SKM-1 (cell line): ENCODE measurements at regions not wholly inside any gene's neighbourhood (a gene's known extent, or its start where the extent isn't known, plus 50 kb on each side); places are given as distances from the start of the nearest gene placed in this dataset.

ENCODE experiments used
- DNase-seq: peaks from one replicate; lab custom pipeline; 2025; ENCODE audit not compliant: unreplicated experiment; lab: John Stamatoyannopoulos, UW

DNA sequence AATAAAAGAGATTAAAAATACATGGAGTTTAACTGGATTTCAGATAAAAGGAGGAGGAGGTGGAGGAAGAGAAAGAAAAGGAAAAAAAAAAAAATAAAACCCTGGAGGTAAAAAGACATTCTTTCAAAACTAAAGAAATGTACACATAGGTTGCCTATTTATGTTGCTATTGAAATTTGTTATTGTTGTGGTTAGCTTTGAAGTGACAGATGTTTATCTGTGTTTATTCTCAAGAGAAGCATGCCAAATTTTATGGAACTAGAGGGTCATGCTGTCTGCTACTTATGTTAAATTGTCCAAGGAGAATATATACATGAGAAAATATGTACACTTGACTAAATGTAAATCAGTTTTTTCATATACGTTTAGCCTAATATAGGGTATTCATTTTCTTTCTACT lies 653.2 kb downstream of the DCDC2C start:
- no peak for DNase-seq

DNA sequence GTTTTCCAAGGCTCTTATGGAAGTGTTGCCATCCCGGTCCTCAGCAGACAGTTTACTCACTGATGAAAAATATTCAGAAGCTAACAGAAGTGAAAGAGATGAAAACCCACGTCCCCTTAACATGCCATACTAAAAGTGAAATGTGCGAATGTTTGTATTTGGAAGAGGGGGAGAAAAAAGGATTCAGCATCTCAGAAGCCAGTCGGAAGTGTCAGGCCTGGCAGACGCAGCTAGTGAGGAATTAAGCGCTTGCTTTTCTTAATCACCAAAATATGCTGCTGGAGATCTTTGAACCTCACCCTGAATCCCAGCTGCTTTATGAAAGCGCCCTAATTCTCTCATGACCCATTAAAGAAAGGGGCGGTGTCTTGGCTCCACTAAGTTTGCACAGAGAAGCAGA lies 653.7 kb downstream of the DCDC2C start:
- no peak for DNase-seq

GRCh38 chr2:4358837-4359236 lies 655.5 kb downstream of the DCDC2C start:
- no peak for DNase-seq

- DNase-seq, result no peak
Observed at GRCh38 chr2:4368907-4369306, 665.5 kb downstream of the DCDC2C start.

DNA sequence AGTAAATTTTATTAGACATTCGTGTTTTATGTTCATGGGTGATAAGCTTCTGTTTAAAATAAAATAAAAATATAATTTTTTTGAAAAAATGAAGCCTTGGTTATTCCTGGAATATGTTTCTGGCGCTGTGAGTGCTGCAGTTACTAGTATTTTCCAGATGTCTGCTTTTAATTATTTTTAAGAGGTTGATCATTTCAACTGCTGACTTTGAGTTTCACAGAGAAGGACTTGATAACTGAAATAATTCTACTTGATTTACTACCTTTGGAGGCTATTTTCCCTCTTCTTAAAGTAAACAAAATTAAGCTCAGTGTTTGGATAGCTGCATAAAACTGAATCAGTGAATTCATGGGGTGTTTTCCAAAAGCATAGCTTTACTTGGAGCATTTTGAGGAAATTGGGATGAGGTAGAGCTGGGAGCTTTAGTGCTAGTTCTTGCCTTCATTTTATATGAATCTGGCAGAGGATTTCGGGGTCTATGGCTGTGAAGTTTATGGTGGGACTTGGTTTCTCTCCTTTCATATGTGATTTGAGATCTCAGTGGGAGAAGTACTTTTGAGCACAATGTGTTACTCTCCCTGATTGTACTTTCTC lies 666.5 kb downstream of the DCDC2C start:
- no peak for DNase-seq

DNA sequence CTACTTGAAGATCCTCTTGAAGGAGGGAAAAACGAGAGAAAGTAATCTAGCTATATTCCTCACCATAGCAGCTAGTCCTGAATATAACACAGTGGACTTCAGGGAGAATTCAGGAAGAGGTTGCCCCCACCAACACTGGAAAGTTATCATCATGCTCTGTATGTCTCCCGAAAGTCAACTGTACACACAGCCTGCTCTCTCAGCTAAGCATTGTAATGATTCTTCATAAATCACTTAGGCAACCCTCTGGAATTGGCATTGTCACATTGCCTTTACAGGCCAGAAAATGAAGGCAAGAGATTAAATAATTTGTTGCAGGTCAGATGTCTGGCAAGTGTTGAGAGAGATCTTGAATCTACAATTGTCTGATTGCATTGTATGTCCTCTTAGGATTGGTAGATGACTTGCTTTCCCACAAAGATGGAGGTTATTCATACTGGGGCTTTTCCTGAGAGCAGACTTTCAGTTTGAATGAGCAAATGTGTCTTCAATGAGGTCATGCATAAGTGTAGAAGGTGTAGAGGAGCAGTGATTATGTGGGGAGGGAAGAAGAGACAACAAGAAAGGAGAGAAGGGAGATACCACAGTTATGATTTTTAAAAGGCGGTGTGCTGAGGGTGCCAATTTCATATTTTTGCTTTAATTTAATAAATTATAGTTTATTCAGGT lies 667.2 kb downstream of the DCDC2C start:
- no peak for DNase-seq

DNA sequence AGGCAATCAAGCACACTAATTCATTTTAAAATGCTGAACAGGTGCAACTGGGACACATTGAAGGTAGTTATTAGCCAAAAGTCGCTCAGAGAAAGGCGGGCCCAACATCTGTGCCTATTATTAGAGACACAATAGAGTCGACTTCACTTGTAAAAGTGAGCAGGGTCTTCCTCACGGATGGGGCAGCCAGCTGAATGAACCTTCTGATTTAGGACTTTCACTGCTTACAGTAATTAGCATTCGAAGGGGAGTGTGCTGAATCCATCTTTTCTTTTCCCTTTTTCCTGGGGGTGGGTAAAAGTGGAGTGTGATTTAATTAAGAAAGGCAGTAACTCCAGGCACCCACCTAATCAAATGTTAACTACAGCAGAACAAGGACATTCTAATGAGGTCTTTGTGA lies 677.7 kb downstream of the DCDC2C start:
- DNase-seq, result no peak

GRCh38 chr2:4381773-4382172 lies 678.4 kb downstream of the DCDC2C start:
- no peak for DNase-seq

GRCh38 chr2:4391013-4391412 lies 687.6 kb downstream of the DCDC2C start:
- DNase-seq, result no peak

DNA sequence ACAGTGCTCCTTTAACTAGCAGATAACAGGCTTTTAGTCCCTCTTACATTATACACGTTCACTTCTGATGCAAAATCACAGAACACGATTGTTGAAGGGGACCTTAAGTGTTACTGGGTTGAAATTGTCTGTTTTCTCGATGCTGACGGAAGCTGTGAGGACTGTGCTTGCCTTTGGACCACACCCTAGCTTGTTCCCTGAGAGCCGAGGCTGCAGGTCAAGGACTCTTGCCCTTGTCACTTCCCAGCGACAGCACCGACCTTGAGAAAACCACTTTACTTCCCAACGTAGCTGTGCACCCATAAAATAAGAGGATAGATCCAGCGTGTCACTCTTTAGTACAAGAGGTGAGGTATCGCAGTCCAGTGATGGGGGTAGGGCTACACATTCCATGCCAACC lies 701.0 kb downstream of the DCDC2C start:
- DNase-seq, result no peak

DNA sequence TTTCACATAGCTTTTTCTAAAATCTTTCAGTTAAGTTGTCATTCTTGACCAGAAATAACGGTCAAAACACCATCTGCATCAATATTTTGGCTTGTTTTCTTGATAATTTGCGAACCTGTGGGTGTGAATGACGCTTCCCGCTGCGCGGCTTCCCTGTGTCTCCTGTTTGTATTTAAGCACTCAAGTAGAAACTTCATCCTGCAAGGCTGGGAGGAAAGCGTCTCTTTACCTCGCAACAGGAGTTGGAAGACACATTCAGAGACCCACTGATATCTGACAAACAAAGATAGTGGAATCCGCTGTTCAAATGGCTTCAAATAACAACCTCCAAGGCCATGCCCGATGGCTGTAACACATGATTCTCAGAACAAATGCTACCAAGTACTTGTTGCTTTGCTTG lies 704.9 kb downstream of the DCDC2C start:
- DNase-seq, result no peak

DNA sequence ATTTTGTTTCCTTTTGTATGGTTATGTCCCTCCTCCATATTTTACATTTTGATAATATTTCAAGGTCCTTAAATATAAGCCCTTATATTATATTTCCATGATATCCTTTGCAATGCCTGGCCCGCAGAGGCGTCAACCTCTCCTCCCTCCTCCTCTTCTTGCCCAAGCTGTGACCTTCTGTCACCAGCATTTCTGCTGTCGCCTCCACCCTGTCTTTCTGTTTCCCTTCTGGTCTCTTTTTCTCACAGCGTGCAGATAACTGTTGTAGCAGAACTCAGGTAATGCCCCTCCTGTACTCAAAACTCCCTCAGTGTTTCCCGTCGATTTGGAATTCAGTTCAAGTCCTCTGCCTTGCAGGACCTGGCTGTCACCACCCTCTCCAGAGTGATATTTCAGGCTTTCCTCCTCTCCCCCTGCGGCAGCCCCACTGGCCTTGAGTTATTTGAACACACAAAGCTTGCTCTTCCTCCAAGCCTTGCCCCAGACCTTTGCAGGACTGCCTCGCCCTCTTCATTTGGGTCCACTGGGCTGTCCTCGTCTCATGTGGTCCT lies 709.3 kb downstream of the DCDC2C start:
- DNase-seq, result no peak

GRCh38 chr2:4415171-4415570 lies 711.8 kb downstream of the DCDC2C start:
- no peak for DNase-seq

- DNase-seq, result no peak
Observed at GRCh38 chr2:4415810-4416413, 712.5 kb downstream of the DCDC2C start.

DNA sequence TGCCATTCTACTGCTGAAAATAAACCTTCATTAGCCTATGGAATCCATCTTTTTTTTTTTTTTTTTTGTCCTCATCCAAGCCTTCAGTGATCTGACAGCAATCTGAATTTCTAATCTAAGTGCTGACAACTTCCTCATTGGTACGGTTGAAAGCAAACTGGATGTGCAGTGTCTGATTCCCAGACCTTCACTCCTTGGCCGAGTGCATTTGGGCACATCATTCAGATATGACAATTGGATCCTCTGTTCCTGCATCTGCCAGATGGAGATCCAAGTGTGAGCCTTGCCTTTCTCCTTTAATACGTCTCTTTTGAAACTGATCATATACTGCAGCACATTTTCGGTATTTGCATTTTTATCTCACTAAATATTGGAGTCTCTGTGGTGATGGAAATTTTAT lies 713.1 kb downstream of the DCDC2C start:
- no peak for DNase-seq

DNA sequence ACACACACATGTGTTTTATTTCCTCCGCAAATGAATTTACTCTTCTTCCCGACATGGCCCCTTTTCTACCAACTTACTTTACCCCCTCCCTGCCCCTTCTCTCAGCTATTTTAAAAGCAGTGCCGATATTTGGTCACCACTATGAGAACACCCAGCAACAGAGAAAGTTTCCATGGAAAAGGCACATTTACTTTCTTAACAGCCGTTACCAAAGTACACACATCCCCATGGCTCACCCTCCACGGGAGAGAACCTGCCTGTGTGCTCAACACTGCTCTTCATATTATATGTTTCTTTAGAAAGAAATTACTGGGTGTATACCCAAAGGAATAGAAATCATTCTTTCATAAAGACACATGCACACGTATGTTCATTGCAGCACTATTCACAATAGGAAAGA lies 714.4 kb downstream of the DCDC2C start:
- DNase-seq, result no peak

DNA sequence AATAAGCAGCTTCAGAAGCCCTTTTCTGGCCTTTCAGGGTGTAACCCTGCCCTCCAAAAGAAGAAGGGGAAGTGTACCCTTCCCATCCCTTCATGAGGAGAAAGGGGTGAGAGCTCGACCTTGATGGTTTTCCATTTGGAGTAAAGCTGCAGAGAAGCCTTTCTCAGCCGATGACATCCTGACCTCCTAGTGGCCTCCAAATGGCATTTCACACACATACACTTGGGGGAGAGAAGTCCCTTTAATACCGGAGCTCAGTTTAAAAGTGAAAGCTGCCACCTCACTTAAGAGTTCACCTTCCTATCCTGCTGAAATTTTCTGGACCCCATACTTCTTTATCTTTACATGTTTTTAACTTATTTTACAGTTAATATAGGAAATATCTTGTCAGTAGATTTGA lies 716.7 kb downstream of the DCDC2C start:
- DNase-seq, result no peak

GRCh38 chr2:4424153-4424552 lies 720.8 kb downstream of the DCDC2C start:
- DNase-seq, result no peak

- no peak for DNase-seq
Observed at GRCh38 chr2:4427083-4427482, 723.7 kb downstream of the DCDC2C start.

DNA sequence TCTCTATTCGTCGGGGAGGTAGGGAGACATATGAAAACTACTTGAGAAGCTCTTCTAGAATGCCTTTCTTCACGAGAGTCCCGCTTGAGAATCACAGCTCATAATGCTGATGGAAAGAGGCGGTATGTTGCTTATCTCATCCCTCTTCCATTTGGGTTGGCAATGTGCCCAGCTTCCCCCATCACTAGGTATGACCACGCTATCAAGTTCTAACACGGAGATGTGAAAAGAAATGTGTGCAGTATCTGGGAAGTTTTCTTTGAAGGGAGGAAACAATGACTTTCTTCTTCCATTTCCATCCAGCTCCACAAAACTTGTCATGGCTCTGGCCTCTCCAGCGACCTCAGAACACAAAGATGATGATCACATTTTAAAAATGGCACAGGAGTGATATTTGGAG lies 742.4 kb downstream of the DCDC2C start:
- DNase-seq, result no peak

- no peak for DNase-seq
Observed at GRCh38 chr2:4454907-4455306, 751.5 kb downstream of the DCDC2C start.

DNA sequence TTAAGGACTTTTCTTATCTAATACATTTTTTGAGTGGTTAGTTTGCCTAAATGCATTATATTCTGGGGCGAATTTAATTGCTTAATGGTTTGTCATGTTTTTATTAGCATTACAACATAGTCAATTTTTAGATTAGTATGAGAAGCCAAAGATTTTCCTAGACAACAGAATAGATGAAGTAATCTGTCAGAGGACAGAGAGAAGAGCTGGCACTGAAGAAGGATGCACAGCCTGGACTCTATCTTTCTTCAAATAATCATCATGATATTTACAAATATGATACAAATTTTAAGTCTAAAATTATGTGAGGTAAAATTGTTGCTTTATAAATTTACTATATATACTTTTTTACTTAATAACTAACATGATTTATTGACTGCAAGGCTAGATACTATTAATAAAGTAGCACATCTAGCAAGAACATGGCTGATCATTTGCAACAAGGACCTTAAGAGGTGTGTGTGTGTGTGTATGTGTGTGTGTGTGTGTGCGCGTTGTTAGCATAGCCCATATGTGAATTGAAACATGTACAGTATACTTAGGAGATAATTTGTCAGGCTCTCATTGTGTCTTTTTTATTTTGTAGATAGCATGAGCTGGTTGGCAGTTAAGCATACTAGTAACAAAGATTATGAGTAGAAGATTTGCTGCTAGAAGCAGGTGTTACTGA lies 752.2 kb downstream of the DCDC2C start:
- DNase-seq, result no peak
